H9 (cell line): ENCODE measurements at regions not wholly inside any gene's neighbourhood (a gene's known extent, or its start where the extent isn't known, plus 50 kb on each side); places are given as distances from the start of the nearest gene placed in this dataset.

Source experiments
- DNase-seq: peaks from one replicate; pipeline ENCODE4 v3.0.0-alpha.2; 2017
- H2AFZ ChIP-seq: one replicate; pipeline ENCODE4 v1.6.1; 2013; ENCODE audit warnings: mild to moderate bottlenecking, low read length, control low read depth, moderate library complexity
- H2AK5ac ChIP-seq: 2 replicates; pipeline ENCODE4 v1.6.1; 2013; ENCODE audit warnings: low read length, control low read depth, mixed read lengths; ENCODE audit not compliant: insufficient read length
- H2BK120ac ChIP-seq: one replicate; pipeline ENCODE4 v1.6.1; 2013; ENCODE audit warnings: low read depth, mild to moderate bottlenecking, low read length, control low read depth, inconsistent platforms; ENCODE audit not compliant: poor library complexity, severe bottlenecking
- H2BK12ac ChIP-seq: 2 replicates; pipeline ENCODE4 v1.6.1; 2013; ENCODE audit warnings: low read length, control low read depth, mixed read lengths, low read depth; ENCODE audit not compliant: insufficient read length
- H2BK15ac ChIP-seq: 2 replicates; pipeline ENCODE4 v1.6.1; 2013; ENCODE audit warnings: low read depth, low read length, control low read depth
- H2BK20ac ChIP-seq: one replicate; pipeline ENCODE4 v1.6.1; 2013; ENCODE audit warnings: low read depth, mild to moderate bottlenecking, low read length, control low read depth, inconsistent platforms; ENCODE audit not compliant: poor library complexity, severe bottlenecking
- H2BK5ac ChIP-seq: 2 replicates; pipeline ENCODE4 v1.6.1; 2013; ENCODE audit warnings: low read length, control low read depth, mixed read lengths; ENCODE audit not compliant: insufficient read length
- H3K14ac ChIP-seq: 2 replicates; pipeline ENCODE4 v1.6.1; 2013; ENCODE audit warnings: low read length, control low read depth; ENCODE audit not compliant: insufficient read depth
- H3K18ac ChIP-seq: 2 replicates; pipeline ENCODE4 v1.6.1; 2013; ENCODE audit warnings: low read depth, mild to moderate bottlenecking, mixed read lengths, low read length, control low read depth; ENCODE audit not compliant: insufficient read length
- H3K23ac ChIP-seq: 2 replicates; pipeline ENCODE4 v1.6.1; 2013; ENCODE audit warnings: low read length, control low read depth, mixed read lengths, low read depth; ENCODE audit not compliant: insufficient read length
- H3K23me2 ChIP-seq: 2 replicates; pipeline ENCODE4 v1.6.1; 2013; ENCODE audit warnings: low read depth, mild to moderate bottlenecking, mixed read lengths, low read length, control low read depth; ENCODE audit not compliant: insufficient read length, poor library complexity, severe bottlenecking
- H3K27ac ChIP-seq: 2 replicates; pipeline ENCODE4 v1.5.1; 2013; ENCODE audit warnings: low read length, control low read depth, mixed read lengths, low read depth; ENCODE audit not compliant: insufficient read length
- H3K27me3 ChIP-seq: 2 replicates; pipeline ENCODE4 v1.6.1; 2013; ENCODE audit warnings: low read length, control low read depth, inconsistent platforms; ENCODE audit not compliant: insufficient read depth
- H3K4ac ChIP-seq: 2 replicates; pipeline ENCODE4 v1.6.1; 2013; ENCODE audit warnings: low read depth, mild to moderate bottlenecking, control low read depth, inconsistent platforms, low read length, moderate library complexity
- H3K4me1 ChIP-seq: 2 replicates; pipeline ENCODE4 v1.6.1; 2013; ENCODE audit warnings: low read length, control low read depth, inconsistent platforms; ENCODE audit not compliant: insufficient read depth
- H3K4me2 ChIP-seq: 2 replicates; pipeline ENCODE4 v1.6.1; 2013; ENCODE audit warnings: low read length, control low read depth, mixed read lengths; ENCODE audit not compliant: insufficient read length, insufficient read depth
- H3K56ac ChIP-seq: 2 replicates; pipeline ENCODE4 v1.6.1; 2013; ENCODE audit warnings: low read depth, mild to moderate bottlenecking, mixed read lengths, low read length, control low read depth; ENCODE audit not compliant: insufficient read length
- H3K79me1 ChIP-seq: 2 replicates; pipeline ENCODE4 v1.6.1; 2013; ENCODE audit warnings: low read depth, mild to moderate bottlenecking, moderate library complexity, low read length, control low read depth, inconsistent platforms; ENCODE audit not compliant: insufficient read depth, poor library complexity, severe bottlenecking
- H3K79me2 ChIP-seq: 2 replicates; pipeline ENCODE4 v1.6.1; 2013; ENCODE audit warnings: low read length, control low read depth, inconsistent platforms; ENCODE audit not compliant: insufficient read depth
- H3K9ac ChIP-seq: 2 replicates; pipeline ENCODE4 v1.6.1; 2013; ENCODE audit warnings: low read length, control low read depth, mixed read lengths; ENCODE audit not compliant: insufficient read length; ENCODE audit errors: extremely low read depth
- H3K9me3 ChIP-seq: one replicate; pipeline ENCODE4 v1.6.1; 2013; ENCODE audit warnings: low read depth, low read length, inconsistent platforms; ENCODE audit not compliant: control insufficient read depth
- H3T11ph ChIP-seq: one replicate; pipeline ENCODE4 v1.6.1; 2013; ENCODE audit warnings: mild to moderate bottlenecking, low read length, control low read depth, inconsistent platforms
- H4K20me1 ChIP-seq: one replicate; pipeline ENCODE4 v1.6.1; 2013; ENCODE audit not compliant: control insufficient read depth, insufficient read length, insufficient read depth
- H4K5ac ChIP-seq: 2 replicates; pipeline ENCODE4 v1.6.1; 2013; ENCODE audit warnings: low read depth, mild to moderate bottlenecking, mixed read lengths, low read length, control low read depth; ENCODE audit not compliant: insufficient read length
- H4K8ac ChIP-seq: replicated peaks from 2 replicates; pipeline ENCODE4 v1.6.1; 2013; ENCODE audit warnings: low read length, control low read depth, mixed read lengths, low read depth; ENCODE audit not compliant: insufficient read length
- H4K91ac ChIP-seq: 2 replicates; pipeline ENCODE4 v1.6.1; 2013; ENCODE audit warnings: low read depth, mild to moderate bottlenecking, moderate library complexity, mixed read lengths, low read length, control low read depth; ENCODE audit not compliant: insufficient read length
- H3K27ac Mint-ChIP-seq, 3 experiments: 2 replicates in 2 of 3; 3 replicates in 1 of 3; pipeline ENCODE4 v1.8.0; 2020 to 2021; ENCODE audit warnings: mixed read lengths in 3 of 3, mild to moderate bottlenecking in 1 of 3, moderate library complexity in 1 of 3
- H3K27me3 Mint-ChIP-seq: 2 replicates; pipeline ENCODE4 v1.8.0; 2021; ENCODE audit warnings: low read depth, mild to moderate bottlenecking, moderate library complexity, mixed read lengths
- H3K36me3 Mint-ChIP-seq, 3 experiments: 2 replicates in 2 of 3; 3 replicates in 1 of 3; pipeline ENCODE4 v1.8.0; 2020 to 2021; ENCODE audit warnings: low read depth in 3 of 3, mixed read lengths in 3 of 3; ENCODE audit not compliant: insufficient read depth in 1 of 3
- H3K4me1 Mint-ChIP-seq, 2 experiments: 2 replicates each; pipeline ENCODE4 v1.8.0; 2020; ENCODE audit warnings: mixed read lengths in 2 of 2
- H3K4me3 Mint-ChIP-seq, 2 experiments: 2 replicates in 1 of 2; 3 replicates in 1 of 2; pipeline ENCODE4 v1.8.0; 2020 to 2021; ENCODE audit warnings: mild to moderate bottlenecking in 2 of 2, mixed read lengths in 2 of 2, moderate library complexity in 1 of 2
- H3K9me3 Mint-ChIP-seq, 2 experiments: 2 replicates in 1 of 2; 3 replicates in 1 of 2; pipeline ENCODE4 v1.8.0; 2020; ENCODE audit warnings: mild to moderate bottlenecking in 2 of 2, mixed read lengths in 2 of 2, moderate library complexity in 1 of 2
- WGBS: extraction: QIAGEN DNeasy Blood & Tissue Kit; methylation state at CpG from one replicate; pipeline ENCODE4 v1.1.7; 2013; ENCODE audit warnings: missing lambda C conversion rate, low lambda C conversion rate, mixed read lengths; ENCODE audit not compliant: insufficient read length; ENCODE audit errors: extremely low coverage; 5-methylcytosine and 5-hydroxymethylcytosine counted together
- TF ChIP-seq, protein P1 (sequence below): fragments of 200-600 bp; sonication (generic); conservative IDR thresholded peaks from 3 replicates; pipeline ENCODE4 v1.8.0; 2021; ENCODE audit warnings: antibody characterized with exemption, mild to moderate bottlenecking

DNA sequence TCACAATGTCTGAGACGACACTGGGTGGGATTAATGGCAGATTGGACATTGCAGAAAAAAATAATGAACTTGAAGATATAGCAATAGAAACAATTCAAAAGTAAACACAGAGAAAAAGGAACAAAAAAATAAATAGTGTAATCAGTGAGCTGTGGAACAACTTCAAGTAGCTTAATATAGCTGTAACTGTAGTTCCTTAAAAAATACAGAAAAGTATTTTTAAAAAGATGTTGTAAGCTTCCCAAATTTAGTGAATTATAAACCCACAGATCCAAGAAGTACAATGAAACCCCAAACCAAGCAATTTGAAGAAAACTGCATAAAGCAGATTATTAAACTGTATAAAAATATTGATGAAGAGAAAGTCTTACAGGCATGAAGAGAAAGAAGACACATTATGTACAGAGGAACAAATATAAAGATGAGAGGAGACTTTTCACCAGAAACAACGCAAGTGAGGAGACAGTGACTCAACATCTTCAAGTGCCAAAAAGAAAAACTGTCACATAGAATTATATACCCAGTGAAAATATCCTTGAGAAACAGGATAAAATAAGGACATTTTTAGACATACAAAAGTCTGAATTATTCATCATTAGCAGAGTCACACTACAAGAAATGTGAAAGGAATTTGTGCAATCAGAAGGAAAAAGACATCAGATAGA, 176.4 kb downstream of the NFKBIZ start:
- H3K14ac ChIP-seq, result no peak overlapping the region
- H4K91ac ChIP-seq, result no peak overlapping the region
- no peak overlapping the region for H2BK15ac ChIP-seq
- no peak overlapping the region for H4K5ac ChIP-seq
- no peak overlapping the region for H3K27ac ChIP-seq
- no peak overlapping the region for H2BK20ac ChIP-seq
- Mint-ChIP-seq H3K4me3 (no peak overlapping the region), H3K27me3 (no peaks in the 10 kb centered on the region), H3K36me3 (no peaks in the 10 kb centered on the region), H3K9me3 (no peaks in the 10 kb centered on the region), H3K4me1 (peaks cover 0 to 5% of the 10 kb centered on the region in 2 experiments; a peak in 1 of 4 replicates), H3K27ac (no peak overlapping the region; a peak in 1 of 7 replicates)
- H3K18ac ChIP-seq, result no peak overlapping the region
- no peak overlapping the region for H3K9ac ChIP-seq
- H3K27me3 ChIP-seq, result no peaks in the 10 kb centered on the region
- H3T11ph ChIP-seq, result no peak overlapping the region
- H3K9me3 ChIP-seq, result no peaks in the 10 kb centered on the region
- no peak overlapping the region for H3K4me2 ChIP-seq
- H3K56ac ChIP-seq, result no peak overlapping the region
- no peak overlapping the region for H3K4ac ChIP-seq
- no peaks in the 10 kb centered on the region for H3K23me2 ChIP-seq
- no peak overlapping the region for H2BK5ac ChIP-seq
- no peak overlapping the region for H3K23ac ChIP-seq
- H4K20me1 ChIP-seq, result no peaks in the 10 kb centered on the region
- no peaks in the 10 kb centered on the region for H3K4me1 ChIP-seq
- no peak overlapping the region for H4K8ac ChIP-seq
- TF ChIP-seq, protein P1, sequence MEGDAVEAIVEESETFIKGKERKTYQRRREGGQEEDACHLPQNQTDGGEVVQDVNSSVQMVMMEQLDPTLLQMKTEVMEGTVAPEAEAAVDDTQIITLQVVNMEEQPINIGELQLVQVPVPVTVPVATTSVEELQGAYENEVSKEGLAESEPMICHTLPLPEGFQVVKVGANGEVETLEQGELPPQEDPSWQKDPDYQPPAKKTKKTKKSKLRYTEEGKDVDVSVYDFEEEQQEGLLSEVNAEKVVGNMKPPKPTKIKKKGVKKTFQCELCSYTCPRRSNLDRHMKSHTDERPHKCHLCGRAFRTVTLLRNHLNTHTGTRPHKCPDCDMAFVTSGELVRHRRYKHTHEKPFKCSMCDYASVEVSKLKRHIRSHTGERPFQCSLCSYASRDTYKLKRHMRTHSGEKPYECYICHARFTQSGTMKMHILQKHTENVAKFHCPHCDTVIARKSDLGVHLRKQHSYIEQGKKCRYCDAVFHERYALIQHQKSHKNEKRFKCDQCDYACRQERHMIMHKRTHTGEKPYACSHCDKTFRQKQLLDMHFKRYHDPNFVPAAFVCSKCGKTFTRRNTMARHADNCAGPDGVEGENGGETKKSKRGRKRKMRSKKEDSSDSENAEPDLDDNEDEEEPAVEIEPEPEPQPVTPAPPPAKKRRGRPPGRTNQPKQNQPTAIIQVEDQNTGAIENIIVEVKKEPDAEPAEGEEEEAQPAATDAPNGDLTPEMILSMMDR, result no peak
- H2AFZ ChIP-seq, result no peak overlapping the region
- no peak overlapping the region for H2BK12ac ChIP-seq
- H2BK120ac ChIP-seq, result no peak overlapping the region
- H2AK5ac ChIP-seq, result no peak overlapping the region
- H3K79me1 ChIP-seq, result no peaks in the 10 kb centered on the region
- H3K79me2 ChIP-seq, result no peaks in the 10 kb centered on the region
- no peak for DNase-seq
- WGBS, result no CpG with 5 or more reads among the region's 2 CpGs
